H1 (cell line): ENCODE measurements at regions not wholly inside any gene's neighbourhood (a gene's known extent, or its start where the extent isn't known, plus 50 kb on each side); places are given as distances from the start of the nearest gene placed in this dataset.
A peak's percentile ranks its signal among the peaks of the same experiment; 100 is the strongest.

Source experiments
- CTCF ChIA-PET: fragments of 300-600 bp; sonication (Branson Sonifier 250); formaldehyde crosslinking; loops from one replicate; lab custom pipeline; 2021; ENCODE audit not compliant: partially characterized antibody; lab: Charles Lee
- POLR2A ChIA-PET: fragments of 300-600 bp; sonication (Branson Sonifier 250); formaldehyde crosslinking; loops from one replicate; lab custom pipeline; 2021; ENCODE audit warnings: inconsistent platforms; ENCODE audit not compliant: partially characterized antibody; lab: Charles Lee
- DNase-seq, 2 experiments: peaks; one replicate each; pipeline versions ENCODE4 v3.0.0 to v3.0.0-alpha.2; 2010 to 2022; ENCODE audit warnings: low spot score in 2 of 2, low read depth in 1 of 2, mixed read lengths in 1 of 2
- FAIRE-seq: peaks from 2 replicates; lab custom pipeline; 2011; peaks lifted over from hg19 to GRCh38; lab: Jason Lieb, UNC
- H2AFZ ChIP-seq: 2 replicates; pipeline ENCODE4 v1.8.1; 2012; ENCODE audit warnings: low read length, inconsistent platforms
- H2AK5ac ChIP-seq: 2 replicates; pipeline ENCODE4 v1.6.1; 2013; ENCODE audit warnings: low read depth, low read length
- H2BK120ac ChIP-seq: replicated peaks from 2 replicates; pipeline ENCODE3; 2013; ENCODE audit warnings: low read depth, low read length, inconsistent platforms
- H2BK12ac ChIP-seq: 2 replicates; pipeline ENCODE4 v1.6.1; 2013; ENCODE audit warnings: low read depth, low read length
- H2BK15ac ChIP-seq: 2 replicates; pipeline ENCODE4 v1.6.1; 2013; ENCODE audit warnings: low read length
- H2BK20ac ChIP-seq: 2 replicates; pipeline ENCODE4 v1.6.1; 2013; ENCODE audit warnings: low read length
- H2BK5ac ChIP-seq: 2 replicates; pipeline ENCODE4 v1.6.1; 2013; ENCODE audit warnings: low read depth, low read length
- H3K14ac ChIP-seq: 2 replicates; pipeline ENCODE4 v1.6.1; 2013; ENCODE audit warnings: inconsistent platforms; ENCODE audit not compliant: insufficient read length
- H3K18ac ChIP-seq: 2 replicates; pipeline ENCODE4 v1.6.1; 2013; ENCODE audit warnings: low read length; ENCODE audit errors: extremely low read depth
- H3K23ac ChIP-seq: 2 replicates; pipeline ENCODE4 v1.6.1; 2013; ENCODE audit warnings: inconsistent platforms; ENCODE audit not compliant: insufficient read length
- H3K23me2 ChIP-seq: 2 replicates; pipeline ENCODE4 v1.6.1; 2013; ENCODE audit warnings: low read depth, low read length
- H3K27ac ChIP-seq: 2 replicates; pipeline ENCODE4 v1.6.1; 2011; ENCODE audit warnings: low read depth, low read length, inconsistent platforms
- H3K27me3 ChIP-seq, 4 experiments: replicated peaks in 1 of 4; 1 replicate in 1 of 4; 2 replicates in 3 of 4; pipeline versions ENCODE4 v1.6.1 to v1.8.1; 2011 to 2013; ENCODE audit warnings: low read length in 3 of 4, mild to moderate bottlenecking in 3 of 4, inconsistent platforms in 2 of 4, mixed read lengths in 2 of 4, moderate library complexity in 1 of 4; ENCODE audit not compliant: control insufficient read depth in 3 of 4, insufficient read depth in 3 of 4; ENCODE audit errors: extremely low read depth in 1 of 4
- H3K36me3 ChIP-seq, 4 experiments: 2 replicates each; pipeline versions ENCODE4 v1.6.1 to v1.8.1; 2011 to 2013; ENCODE audit warnings: mild to moderate bottlenecking in 4 of 4, low read length in 3 of 4, moderate library complexity in 2 of 4, control low read depth in 1 of 4, inconsistent platforms in 1 of 4; ENCODE audit not compliant: insufficient read depth in 4 of 4, control insufficient read depth in 2 of 4
- H3K4ac ChIP-seq: replicated peaks from 2 replicates; pipeline ENCODE3; 2013; ENCODE audit warnings: low read length, low read depth, mixed read lengths, inconsistent platforms; ENCODE audit not compliant: insufficient read length
- H3K4me1 ChIP-seq, 4 experiments: replicated peaks in 1 of 4; 1 replicate in 1 of 4; 2 replicates in 3 of 4; pipeline versions ENCODE4 v1.6.1 to v1.8.1; 2011 to 2013; ENCODE audit warnings: low read length in 3 of 4, inconsistent platforms in 2 of 4, mixed read lengths in 1 of 4; ENCODE audit not compliant: insufficient read depth in 4 of 4, control insufficient read depth in 3 of 4
- H3K4me2 ChIP-seq, 2 experiments: 2 replicates each; pipeline versions ENCODE4 v1.6.1 to v1.8.1; 2011 to 2013; ENCODE audit warnings: low read depth in 2 of 2, low read length in 2 of 2, control low read depth in 1 of 2, inconsistent platforms in 1 of 2, mild to moderate bottlenecking in 1 of 2; ENCODE audit not compliant: insufficient read depth in 1 of 2
- H3K4me3 ChIP-seq, 4 experiments: fragments of 200-600, 300-600 bp in 1 of 4; sonication (generic), shearing (Covaris generic), sonication (Bioruptor Twin) in 1 of 4; 2 replicates each; pipeline versions ENCODE4 v1.5.1 to v1.8.1; 2011 to 2016; ENCODE audit warnings: low read length in 4 of 4, low read depth in 3 of 4, control low read depth in 2 of 4, inconsistent platforms in 2 of 4, mild to moderate bottlenecking in 2 of 4, mixed read lengths in 1 of 4, moderate library complexity in 1 of 4; ENCODE audit not compliant: insufficient read depth in 2 of 4; ENCODE audit errors: extremely low read depth in 1 of 4
- H3K56ac ChIP-seq: replicated peaks from 2 replicates; pipeline ENCODE3; 2013; ENCODE audit warnings: low read depth, mild to moderate bottlenecking, mixed read lengths, low read length, inconsistent platforms; ENCODE audit not compliant: insufficient read length
- H3K79me1 ChIP-seq: 2 replicates; pipeline ENCODE4 v1.6.1; 2013; ENCODE audit warnings: low read depth, low read length, control low read depth
- H3K79me2 ChIP-seq, 2 experiments: 2 replicates each; pipeline versions ENCODE4 v1.6.1 to v1.8.1; 2012 to 2013; ENCODE audit warnings: low read length in 2 of 2, mild to moderate bottlenecking in 2 of 2, inconsistent platforms in 1 of 2; ENCODE audit not compliant: insufficient read depth in 2 of 2, control insufficient read depth in 1 of 2
- H3K9ac ChIP-seq, 4 experiments: replicated peaks in 1 of 4; 1 replicate in 1 of 4; 2 replicates in 3 of 4; pipeline versions ENCODE4 v1.6.1 to v1.8.1; 2011 to 2013; ENCODE audit warnings: low read depth in 3 of 4, low read length in 3 of 4, control low read depth in 2 of 4, mild to moderate bottlenecking in 2 of 4, moderate library complexity in 2 of 4, inconsistent platforms in 1 of 4; ENCODE audit errors: extremely low read depth in 1 of 4
- H3K9me3 ChIP-seq, 2 experiments: 2 replicates each; pipeline versions ENCODE4 v1.6.1 to v1.8.1; 2012 to 2013; ENCODE audit warnings: mild to moderate bottlenecking in 2 of 2, moderate library complexity in 2 of 2, control low read depth in 1 of 2, inconsistent platforms in 1 of 2, low read depth in 1 of 2, low read length in 1 of 2, mixed read lengths in 1 of 2; ENCODE audit not compliant: insufficient read depth in 2 of 2
- H4K20me1 ChIP-seq, 2 experiments: replicated peaks in 1 of 2; 2 replicates each; pipeline versions ENCODE3 to v1.8.1; 2011 to 2013; ENCODE audit warnings: inconsistent platforms in 2 of 2, low read length in 2 of 2, mild to moderate bottlenecking in 1 of 2; ENCODE audit not compliant: insufficient read depth in 2 of 2, control insufficient read depth in 1 of 2
- H4K5ac ChIP-seq: 2 replicates; pipeline ENCODE4 v1.6.1; 2013; ENCODE audit warnings: low read length, low read depth, mixed read lengths, inconsistent platforms; ENCODE audit not compliant: insufficient read length
- H4K8ac ChIP-seq: 2 replicates; pipeline ENCODE4 v1.8.0; 2013; ENCODE audit warnings: mild to moderate bottlenecking, moderate library complexity, low read length, inconsistent platforms; ENCODE audit not compliant: insufficient read depth; ENCODE audit errors: extremely low read depth
- H4K91ac ChIP-seq: replicated peaks from 2 replicates; pipeline ENCODE3; 2013; ENCODE audit warnings: low read length, mixed read lengths, inconsistent platforms; ENCODE audit not compliant: insufficient read length
- BCL11A ChIP-seq, 2 experiments: IDR thresholded peaks; one replicate each; pipeline ENCODE4 v1.6.1; 2011; ENCODE audit warnings: low read depth in 2 of 2, low read length in 2 of 2, mild to moderate bottlenecking in 2 of 2
- BRCA1 ChIP-seq: IDR thresholded peaks from 2 replicates; pipeline ENCODE4 v1.6.1; 2012; ENCODE audit warnings: low read depth, low read length, improper control_type of control experiment
- CEBPB ChIP-seq: IDR thresholded peaks from 2 replicates; pipeline ENCODE4 v1.6.1; 2012; ENCODE audit warnings: low read depth, low read length
- MAFK ChIP-seq: IDR thresholded peaks from 2 replicates; pipeline ENCODE4 v1.6.1; 2012; ENCODE audit warnings: low read depth, mild to moderate bottlenecking, improper control_type of control experiment, low read length
- NRF1 ChIP-seq: IDR thresholded peaks from 2 replicates; pipeline ENCODE4 v1.6.1; 2011; ENCODE audit warnings: mild to moderate bottlenecking, low read depth, low read length, improper control_type of control experiment
- PHF8 ChIP-seq: fragments of 200-600 bp; sonication (generic); conservative IDR thresholded peaks from 2 replicates; pipeline ENCODE4 v1.7.1; 2012; ENCODE audit warnings: low read depth, mild to moderate bottlenecking, inconsistent platforms, low read length, moderate library complexity
- POLR2A ChIP-seq, 2 experiments: IDR thresholded peaks; 1 replicate in 1 of 2; 2 replicates in 1 of 2; pipeline ENCODE4 v1.6.1; 2011; ENCODE audit warnings: low read depth in 2 of 2, low read length in 2 of 2, mild to moderate bottlenecking in 2 of 2; ENCODE audit errors: control extremely low read depth in 1 of 2
- RBBP5 ChIP-seq: IDR thresholded peaks from 2 replicates; pipeline ENCODE4 v1.7.1; 2012; ENCODE audit warnings: low read depth, mild to moderate bottlenecking, inconsistent platforms, low read length, moderate library complexity, borderline replicate concordance
- RXRA ChIP-seq: IDR thresholded peaks from 2 replicates; pipeline ENCODE4 v1.6.1; 2011; ENCODE audit warnings: low read depth, mild to moderate bottlenecking, low read length, moderate library complexity; ENCODE audit not compliant: insufficient read depth
- SAP30 ChIP-seq: fragments of 300-600 bp; sonication (generic); IDR thresholded peaks from 2 replicates; pipeline ENCODE4 v1.7.1; 2012; ENCODE audit warnings: low read length, moderate library complexity, mild to moderate bottlenecking, inconsistent platforms; ENCODE audit not compliant: insufficient read depth, insufficient replicate concordance
- SRF ChIP-seq: IDR thresholded peaks from 2 replicates; pipeline ENCODE4 v1.6.1; 2011; ENCODE audit warnings: mild to moderate bottlenecking, low read depth, low read length, moderate library complexity
- TAF1 ChIP-seq: IDR thresholded peaks from 2 replicates; pipeline ENCODE4 v1.6.1; 2011; ENCODE audit warnings: mild to moderate bottlenecking, low read depth, low read length
- ZNF274 ChIP-seq: IDR thresholded peaks from 2 replicates; pipeline ENCODE4 v1.7.0; 2012; ENCODE audit warnings: low read length, borderline replicate concordance; ENCODE audit errors: extremely low read depth
- WGBS, 2 experiments: shearing (Covaris generic) in 1 of 2; methylation state at CpG; one replicate each; pipeline versions ENCODE4 v1.1.6 to v1.1.7; 2013 to 2015; ENCODE audit warnings: low lambda C conversion rate in 2 of 2, mixed read lengths in 2 of 2, inconsistent platforms in 1 of 2, low coverage in 1 of 2, missing lambda C conversion rate in 1 of 2; ENCODE audit not compliant: insufficient replicate concordance in 2 of 2, insufficient coverage in 1 of 2, insufficient read length in 1 of 2; ENCODE audit errors: extremely low coverage in 1 of 2, missing lambda C conversion rate in 1 of 2; 5-methylcytosine and 5-hydroxymethylcytosine counted together

DNA sequence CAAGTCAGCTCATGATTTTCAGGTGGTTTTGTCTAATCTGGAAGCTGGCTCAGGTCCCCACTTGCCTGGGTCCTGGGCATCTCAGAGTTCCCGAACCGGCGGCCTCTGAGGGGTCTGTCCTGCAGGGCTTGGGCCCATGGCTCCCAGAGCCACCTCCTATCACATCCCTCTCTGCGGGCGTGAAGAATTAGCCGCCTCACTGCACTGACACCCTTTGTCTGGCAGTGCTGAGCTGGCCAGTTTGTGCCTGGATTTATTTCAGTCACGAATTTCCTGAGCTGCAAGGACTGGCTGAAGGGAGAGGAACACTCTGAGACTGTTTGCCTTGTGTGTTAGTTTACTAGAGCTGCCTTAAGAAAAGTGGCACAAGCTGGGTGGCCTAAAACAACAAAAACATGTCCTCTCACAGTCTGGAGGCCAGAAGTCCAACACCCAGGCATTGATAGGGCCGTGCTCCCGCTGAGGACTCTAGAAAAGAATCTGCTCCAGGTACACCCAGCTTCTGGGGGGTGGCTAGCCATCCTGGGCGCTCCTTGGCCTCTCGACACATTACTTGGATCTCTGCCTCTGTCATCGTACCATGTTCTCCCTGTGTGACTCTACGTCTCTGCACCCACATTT lies 217.5 kb upstream of the DYNLRB2 start:
- H3K14ac ChIP-seq, result no peak overlapping the region
- no peak overlapping the region for H3K4me3 ChIP-seq
- peak overlapping the region; percentile 66 for H4K91ac ChIP-seq
- H2BK20ac ChIP-seq, result no peak overlapping the region
- no peak overlapping the region; the same call in 1 of the 2 replicates for H4K8ac ChIP-seq
- H3K36me3 ChIP-seq, result no peaks in the 10 kb centered on the region
- H2BK12ac ChIP-seq, result peak overlapping the region; percentile 35; the same call in 1 of the 2 replicates
- no peak overlapping the region for H3K23ac ChIP-seq
- CTCF ChIA-PET, result interaction anchor here (0.6 to 3.0 kb wide), 3 partner anchors 18 to 806 kb away, joined by 3 to 9 read pairs (median 3); no protein-coding TSS in a partner anchor
- POLR2A ChIA-PET, result interaction anchor here (1.0 kb wide), 1 partner anchor 9 kb away, joined by 3 read pairs; no protein-coding TSS in a partner anchor
- peaks cover 0 to 15% (median under 1%) of the 10 kb centered on the region in 4 experiments; a peak in 2 of 7 replicates for H3K4me1 ChIP-seq
- no peaks in the 10 kb centered on the region for H3K9me3 ChIP-seq
- H3K27me3 ChIP-seq, result 0 out of 7 replicates have a peak, but pooled peaks cover 0 to 2% (median 0%) of the 10 kb centered on the region in 4 experiments
- no peaks in the 10 kb centered on the region for H4K20me1 ChIP-seq
- no peak overlapping the region for H3K4ac ChIP-seq
- H3K23me2 ChIP-seq, result no peaks in the 10 kb centered on the region
- no peak overlapping the region for H4K5ac ChIP-seq
- no peak for DNase-seq
- H2AFZ ChIP-seq, result peak overlapping the region; percentile 83; the same call in 1 of the 2 replicates
- H2BK120ac ChIP-seq, result no peak overlapping the region
- no peak overlapping the region; the same call in 1 of the 2 replicates for H3K27ac ChIP-seq
- no peak overlapping the region for H3K56ac ChIP-seq
- no peak overlapping the region for H2BK5ac ChIP-seq
- no peak for FAIRE-seq
- no peaks in the 10 kb centered on the region for H3K79me2 ChIP-seq
- no peak overlapping the region for H3K4me2 ChIP-seq
- no peak overlapping the region; the same call in 1 of the 2 replicates for H2BK15ac ChIP-seq
- no peak overlapping the region; the same call in 1 of the 2 replicates for H2AK5ac ChIP-seq
- WGBS, 2 experiments, result 98% methylated on average over 13 of the region's 13 CpGs; no CpG with 5 or more reads in 1 of the 2 experiments
- no peak overlapping the region for H3K9ac ChIP-seq
- H3K79me1 ChIP-seq, result no peaks in the 10 kb centered on the region
- no peak overlapping the region for H3K18ac ChIP-seq
- TF ChIP-seq RXRA (no peak), SRF (no peak), SAP30 (no peak), POLR2A (IDR thresholded peaks at IDR 0.05; ENCODE audit: control extremely low read depth in 1 of 2, low read depth in 2 of 2, low read length in 2 of 2) (no peak), MAFK (no peak), ZNF274 (no peak), RBBP5 (no peak), BCL11A (IDR thresholded peaks at IDR 0.05; ENCODE audit: low read depth in 2 of 2, low read length in 2 of 2) (no peak), CEBPB (no peak), BRCA1 (no peak), NRF1 (no peak), TAF1 (no peak), PHF8 (no peak)
